ENCODE measurements at regions not wholly inside any gene's neighbourhood (a gene's known extent, or its start where the extent isn't known, plus 50 kb on each side); places are given as distances from the start of the nearest gene placed in this dataset.

DNA sequence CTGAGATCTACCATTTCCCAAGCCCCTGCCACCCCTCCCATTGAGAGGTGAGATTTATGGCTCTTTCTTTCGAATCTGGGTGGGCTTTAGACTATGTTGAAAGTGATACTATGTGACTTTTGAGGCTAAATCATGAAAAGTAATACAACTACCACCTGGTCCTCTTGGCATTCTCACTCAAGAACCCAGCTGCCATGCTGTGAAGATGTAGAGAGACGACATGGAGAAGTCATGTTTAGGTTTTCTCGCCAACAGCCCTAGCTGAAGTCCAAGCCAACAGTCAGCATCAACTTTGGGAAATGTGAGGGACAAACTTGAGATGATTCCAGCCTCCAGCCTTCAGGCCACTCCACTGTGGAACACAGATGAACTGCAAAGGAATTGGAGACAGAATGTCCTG is 108.7 kb downstream of the SCP2D1 start:
- no peak for TF ChIP-seq POLR2A (IDR thresholded peaks at IDR 0.05)
- TF ChIP-seq, protein P1, sequence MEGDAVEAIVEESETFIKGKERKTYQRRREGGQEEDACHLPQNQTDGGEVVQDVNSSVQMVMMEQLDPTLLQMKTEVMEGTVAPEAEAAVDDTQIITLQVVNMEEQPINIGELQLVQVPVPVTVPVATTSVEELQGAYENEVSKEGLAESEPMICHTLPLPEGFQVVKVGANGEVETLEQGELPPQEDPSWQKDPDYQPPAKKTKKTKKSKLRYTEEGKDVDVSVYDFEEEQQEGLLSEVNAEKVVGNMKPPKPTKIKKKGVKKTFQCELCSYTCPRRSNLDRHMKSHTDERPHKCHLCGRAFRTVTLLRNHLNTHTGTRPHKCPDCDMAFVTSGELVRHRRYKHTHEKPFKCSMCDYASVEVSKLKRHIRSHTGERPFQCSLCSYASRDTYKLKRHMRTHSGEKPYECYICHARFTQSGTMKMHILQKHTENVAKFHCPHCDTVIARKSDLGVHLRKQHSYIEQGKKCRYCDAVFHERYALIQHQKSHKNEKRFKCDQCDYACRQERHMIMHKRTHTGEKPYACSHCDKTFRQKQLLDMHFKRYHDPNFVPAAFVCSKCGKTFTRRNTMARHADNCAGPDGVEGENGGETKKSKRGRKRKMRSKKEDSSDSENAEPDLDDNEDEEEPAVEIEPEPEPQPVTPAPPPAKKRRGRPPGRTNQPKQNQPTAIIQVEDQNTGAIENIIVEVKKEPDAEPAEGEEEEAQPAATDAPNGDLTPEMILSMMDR (IDR thresholded peaks at IDR 0.05) = no peak
- no peak for TF ChIP-seq POLR2AphosphoS5 (IDR thresholded peaks at IDR 0.05)
- Histone ChIP-seq H3K9me3 (no peaks in the 10 kb centered on the region), H3K27me3 (no peaks in the 10 kb centered on the region), H3K4me1 (no peaks in the 10 kb centered on the region), H3K4me3 (no peak overlapping the region), H3K36me3 (no peaks in the 10 kb centered on the region), H3K27ac (no peak overlapping the region)
- intact Hi-C loops (cut with DNase I; ENCODE audit: low total_unique reads) = no loop called here
- no peak for DNase-seq (ENCODE audit: low spot score in 2 of 2)

DNA sequence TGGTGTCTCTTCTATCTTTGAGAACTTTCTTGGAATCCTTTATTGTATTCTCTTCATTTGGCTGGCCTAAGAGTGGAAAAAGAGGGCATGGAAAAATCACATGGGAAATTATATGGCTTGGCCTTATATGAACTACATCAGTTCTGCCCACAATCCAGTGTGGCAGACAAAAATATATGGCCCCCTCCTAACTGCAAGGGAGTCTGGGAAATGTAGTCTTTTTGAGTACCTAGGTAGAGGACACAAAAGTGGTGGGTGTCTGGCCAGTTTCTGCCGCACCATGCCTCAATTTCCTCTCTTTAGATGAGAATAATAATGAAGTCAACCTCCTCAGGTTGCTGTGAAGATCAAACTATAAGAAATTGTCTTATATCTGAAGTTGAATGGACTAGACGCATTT is 109.3 kb downstream of the SCP2D1 start:
- Histone ChIP-seq H3K9me3 (no peaks in the 10 kb centered on the region), H3K27me3 (no peaks in the 10 kb centered on the region), H3K4me3 (no peak overlapping the region), H3K4me1 (no peaks in the 10 kb centered on the region), H3K27ac (no peak overlapping the region), H3K36me3 (no peaks in the 10 kb centered on the region)
- TF ChIP-seq POLR2A (IDR thresholded peaks at IDR 0.05) (no peak), POLR2AphosphoS5 (IDR thresholded peaks at IDR 0.05) (no peak)
- TF ChIP-seq, protein P1 (IDR thresholded peaks at IDR 0.05) = no peak
- no peak for DNase-seq (ENCODE audit: low spot score in 2 of 2)
- intact Hi-C loops (cut with DNase I; ENCODE audit: low total_unique reads) = no loop called here

DNA sequence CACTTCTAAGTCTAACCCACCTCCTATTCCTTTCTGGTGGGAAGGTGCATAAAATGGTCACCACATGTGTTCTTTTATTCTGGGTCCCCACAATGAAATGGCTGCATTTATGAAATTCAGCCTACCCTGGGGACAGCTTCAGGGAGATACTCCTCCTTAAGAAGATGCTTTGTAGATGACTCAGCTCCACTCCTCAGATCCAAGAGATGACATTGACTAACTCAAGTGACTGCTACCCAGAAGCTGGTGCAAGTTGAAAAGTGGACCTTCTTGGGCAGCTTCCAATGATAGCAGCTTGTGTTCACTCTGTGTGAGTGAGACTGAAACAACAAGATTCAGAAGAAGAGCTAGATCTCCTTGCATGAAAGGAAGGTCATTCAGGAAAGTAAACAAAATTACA is 113.4 kb downstream of the SCP2D1 start:
- H3K4me3 ChIP-seq = no peak overlapping the region
- no peak overlapping the region for H3K27ac ChIP-seq
- no peaks in the 10 kb centered on the region for H3K9me3 ChIP-seq
- H3K27me3 ChIP-seq = no peaks in the 10 kb centered on the region
- no peaks in the 10 kb centered on the region for H3K36me3 ChIP-seq
- intact Hi-C loops (cut with DNase I; ENCODE audit: low total_unique reads) = no loop called here
- DNase-seq (ENCODE audit: low spot score in 2 of 2) = no peak
- TF ChIP-seq, protein P1 (IDR thresholded peaks at IDR 0.05) = no peak
- TF ChIP-seq POLR2A (IDR thresholded peaks at IDR 0.05) (no peak), POLR2AphosphoS5 (IDR thresholded peaks at IDR 0.05) (no peak)
- no peaks in the 10 kb centered on the region for H3K4me1 ChIP-seq

DNA sequence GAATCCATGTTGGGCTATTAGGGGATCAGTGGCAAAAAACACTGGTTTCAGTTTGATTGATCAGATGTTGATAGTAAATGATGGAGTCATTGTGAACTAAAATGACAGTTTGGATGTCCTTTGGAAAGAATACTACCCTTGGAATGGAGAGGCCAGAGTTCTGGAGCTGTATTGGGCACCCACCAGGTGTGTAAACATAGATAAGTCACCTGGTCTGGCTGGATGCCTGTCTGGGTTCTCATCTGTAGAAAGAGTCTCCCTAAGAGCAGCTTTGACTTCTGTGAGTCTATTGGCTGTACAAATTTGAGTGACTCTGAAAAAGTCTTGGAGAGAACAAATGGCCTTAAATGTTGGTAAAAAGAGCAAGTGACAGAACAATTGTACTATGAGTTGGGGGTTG is 115.0 kb downstream of the SCP2D1 start:
- TF ChIP-seq, protein P1 (IDR thresholded peaks at IDR 0.05) = no peak
- TF ChIP-seq POLR2AphosphoS5 (IDR thresholded peaks at IDR 0.05) (no peak), POLR2A (IDR thresholded peaks at IDR 0.05) (no peak)
- intact Hi-C loops (cut with DNase I; ENCODE audit: low total_unique reads) = no loop called here
- no peak overlapping the region for H3K27ac ChIP-seq

DNA sequence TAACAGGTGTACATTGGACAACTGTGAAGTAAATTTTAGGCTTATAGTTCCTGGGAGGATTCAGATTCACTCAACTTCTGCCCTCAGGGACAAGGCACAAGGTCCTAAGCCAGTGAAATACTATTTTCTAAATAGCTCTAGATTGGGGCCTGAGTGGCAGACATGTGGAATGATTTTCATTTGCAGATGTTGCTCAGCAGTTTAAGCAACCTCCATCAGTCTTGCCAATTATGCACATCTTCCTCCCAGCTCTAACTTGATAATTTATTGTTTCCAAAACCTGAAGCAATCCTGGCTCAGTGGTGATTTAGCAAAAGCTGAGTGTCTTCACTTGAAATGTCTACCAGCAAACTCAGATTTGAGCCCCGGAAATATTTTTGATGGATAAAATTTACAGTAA is 116.2 kb downstream of the SCP2D1 start:
- Histone ChIP-seq H3K4me1 (no peaks in the 10 kb centered on the region), H3K27me3 (no peaks in the 10 kb centered on the region), H3K27ac (no peak overlapping the region), H3K4me3 (no peak overlapping the region), H3K36me3 (no peaks in the 10 kb centered on the region), H3K9me3 (peaks cover 0 to 4% of the 10 kb centered on the region in 2 donors)
- no peak for DNase-seq (ENCODE audit: low spot score in 2 of 2)
- TF ChIP-seq POLR2AphosphoS5 (IDR thresholded peaks at IDR 0.05) (no peak), POLR2A (IDR thresholded peaks at IDR 0.05) (no peak)
- TF ChIP-seq, protein P1 (IDR thresholded peaks at IDR 0.05) = no peak
- intact Hi-C loops (cut with DNase I; ENCODE audit: low total_unique reads) = no loop called here

More for the DNA sequence above, 115.0 kb downstream of the SCP2D1 start:
- Histone ChIP-seq H3K4me3 (no peak overlapping the region), H3K36me3 (no peaks in the 10 kb centered on the region), H3K4me1 (no peaks in the 10 kb centered on the region), H3K27me3 (no peaks in the 10 kb centered on the region), H3K9me3 (peaks cover 0 to 4% of the 10 kb centered on the region in 2 donors)
- no peak for DNase-seq (ENCODE audit: low spot score in 2 of 2)

Measured in breast epithelium (tissue), 4 donors.